Spinal cord (tissue), 9 donors: ENCODE measurements at regions not wholly inside any gene's neighbourhood (a gene's known extent, or its start where the extent isn't known, plus 50 kb on each side); places are given as distances from the start of the nearest gene placed in this dataset.

Experiments
- DNase-seq, 6 donors: peaks; one replicate each; pipeline versions ENCODE4 v3.0.0 to v3.0.0-alpha.2; 2013 to 2015; ENCODE audit warnings: low spot score in 6 of 6, low read depth in 4 of 6
- H3K27ac ChIP-seq: one replicate; pipeline ENCODE4 v1.5.1; 2013; ENCODE audit warnings: low read depth, low read length, control low read depth
- H3K27me3 ChIP-seq: one replicate; pipeline ENCODE4 v1.6.1; 2013; ENCODE audit warnings: low read length; ENCODE audit not compliant: control insufficient read depth, insufficient read depth
- H3K36me3 ChIP-seq: one replicate; pipeline ENCODE4 v1.6.1; 2013; ENCODE audit warnings: low read length; ENCODE audit not compliant: control insufficient read depth, insufficient read depth
- H3K4me1 ChIP-seq: one replicate; pipeline ENCODE4 v1.6.1; 2013; ENCODE audit warnings: low read length; ENCODE audit not compliant: control insufficient read depth, insufficient read depth
- H3K4me3 ChIP-seq: one replicate; pipeline ENCODE4 v1.5.1; 2013; ENCODE audit warnings: low read depth, low read length, control low read depth
- H3K9me3 ChIP-seq: one replicate; pipeline ENCODE4 v1.6.1; 2013; ENCODE audit warnings: low read length; ENCODE audit not compliant: control insufficient read depth, insufficient read depth
- WGBS: methylation state at CpG from one replicate; pipeline ENCODE4 v1.1.5; 2013; ENCODE audit warnings: missing lambda C conversion rate; ENCODE audit not compliant: insufficient coverage; 5-methylcytosine and 5-hydroxymethylcytosine counted together
- donor health status: healthy.

DNA sequence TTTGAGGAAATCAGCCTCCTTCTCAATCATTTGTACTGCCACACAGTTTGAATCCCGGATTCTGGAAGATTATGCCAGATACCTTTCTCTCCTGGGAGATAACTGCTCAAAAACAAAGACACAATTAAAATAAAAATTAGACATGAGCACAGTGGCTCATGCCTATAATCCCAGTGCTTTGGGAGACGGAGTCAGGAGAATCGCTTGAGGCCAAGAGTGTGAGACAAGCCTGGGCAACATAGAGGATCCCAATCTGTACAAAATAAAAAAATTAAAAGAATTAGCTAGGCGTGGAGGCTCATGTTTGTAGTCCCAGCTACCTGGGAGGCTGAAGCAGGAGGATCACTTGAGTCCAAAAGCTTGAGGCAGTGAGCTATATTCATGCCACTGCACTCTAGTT, 376.3 kb upstream of the ZFP42 start:
- no peak overlapping the region for H3K4me3 ChIP-seq
- no peaks in the 10 kb centered on the region for H3K4me1 ChIP-seq
- no peak overlapping the region for H3K27ac ChIP-seq
- WGBS = no CpG with 5 or more reads among the region's 4 CpGs
- no peak for DNase-seq
- peaks cover 2% of the 10 kb centered on the region for H3K9me3 ChIP-seq
- H3K36me3 ChIP-seq = no peaks in the 10 kb centered on the region
- no peaks in the 10 kb centered on the region for H3K27me3 ChIP-seq

- WGBS = 73% methylated on average over 2 of the region's 8 CpGs
- Histone ChIP-seq H3K27me3 (no peaks in the 10 kb centered on the region), H3K27ac (no peak overlapping the region), H3K9me3 (no peaks in the 10 kb centered on the region), H3K4me1 (no peaks in the 10 kb centered on the region), H3K4me3 (no peak overlapping the region), H3K36me3 (no peaks in the 10 kb centered on the region)
- no peak for DNase-seq
Measured at GRCh38 chr4:187632260-187632995, 363.1 kb upstream of the ZFP42 start.

- no peak overlapping the region for H3K27ac ChIP-seq
- H3K36me3 ChIP-seq = no peaks in the 10 kb centered on the region
- no peak overlapping the region for H3K4me3 ChIP-seq
- DNase-seq = no peak
- no peaks in the 10 kb centered on the region for H3K9me3 ChIP-seq
- no peaks in the 10 kb centered on the region for H3K27me3 ChIP-seq
- H3K4me1 ChIP-seq = no peaks in the 10 kb centered on the region
- 80% methylated on average over 1 of the region's 2 CpGs for WGBS
Measured at GRCh38 chr4:187633245-187633644, 362.3 kb upstream of the ZFP42 start.

- Histone ChIP-seq H3K36me3 (no peaks in the 10 kb centered on the region), H3K4me1 (no peaks in the 10 kb centered on the region), H3K9me3 (no peaks in the 10 kb centered on the region), H3K27ac (no peak overlapping the region), H3K27me3 (no peaks in the 10 kb centered on the region), H3K4me3 (no peak overlapping the region)
- DNase-seq = peak in 1 of 6 donors; percentile 25
Measured at GRCh38 chr4:187656959-187657358, 338.6 kb upstream of the ZFP42 start.

GRCh38 chr4:187663076-187663475, 332.5 kb upstream of the ZFP42 start:
- Histone ChIP-seq H3K36me3 (no peaks in the 10 kb centered on the region), H3K27ac (no peak overlapping the region), H3K27me3 (no peaks in the 10 kb centered on the region), H3K4me1 (no peaks in the 10 kb centered on the region), H3K9me3 (no peaks in the 10 kb centered on the region), H3K4me3 (no peak overlapping the region)
- no peak for DNase-seq
- 84% methylated on average over 3 of the region's 4 CpGs for WGBS

DNA sequence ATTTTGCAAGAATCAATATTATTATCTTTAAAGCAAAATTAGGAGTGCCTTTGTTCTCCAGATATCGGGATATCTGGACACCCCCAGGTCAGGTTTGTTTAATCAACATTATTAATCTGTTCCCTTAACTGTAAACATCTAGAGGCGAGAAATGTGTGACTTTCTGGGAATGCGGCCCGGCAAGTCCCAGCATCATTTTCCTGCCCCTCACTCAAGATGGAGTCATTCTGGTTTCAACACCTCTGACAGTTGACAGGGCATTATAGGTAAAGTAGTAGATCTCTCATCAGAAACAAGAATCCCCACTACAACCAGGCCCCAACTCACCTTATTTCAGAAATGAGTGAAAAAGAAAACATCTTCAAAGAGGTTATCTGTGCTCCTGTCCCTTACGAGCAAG, 331.6 kb upstream of the ZFP42 start:
- no peaks in the 10 kb centered on the region for H3K9me3 ChIP-seq
- H3K4me3 ChIP-seq = no peak overlapping the region
- H3K4me1 ChIP-seq = no peaks in the 10 kb centered on the region
- no peak overlapping the region for H3K27ac ChIP-seq
- H3K27me3 ChIP-seq = no peaks in the 10 kb centered on the region
- DNase-seq = no peak
- no peaks in the 10 kb centered on the region for H3K36me3 ChIP-seq
- 100% methylated on average over 1 of the region's 5 CpGs for WGBS

GRCh38 chr4:187665086-187665485, 330.5 kb upstream of the ZFP42 start:
- H3K27me3 ChIP-seq = no peaks in the 10 kb centered on the region
- H3K36me3 ChIP-seq = no peaks in the 10 kb centered on the region
- H3K4me3 ChIP-seq = no peak overlapping the region
- H3K27ac ChIP-seq = no peak overlapping the region
- peak in 1 of 6 donors; percentile 51 for DNase-seq
- H3K4me1 ChIP-seq = no peaks in the 10 kb centered on the region
- H3K9me3 ChIP-seq = no peaks in the 10 kb centered on the region
- WGBS = no CpG with 5 or more reads among the region's 1 CpG

DNA sequence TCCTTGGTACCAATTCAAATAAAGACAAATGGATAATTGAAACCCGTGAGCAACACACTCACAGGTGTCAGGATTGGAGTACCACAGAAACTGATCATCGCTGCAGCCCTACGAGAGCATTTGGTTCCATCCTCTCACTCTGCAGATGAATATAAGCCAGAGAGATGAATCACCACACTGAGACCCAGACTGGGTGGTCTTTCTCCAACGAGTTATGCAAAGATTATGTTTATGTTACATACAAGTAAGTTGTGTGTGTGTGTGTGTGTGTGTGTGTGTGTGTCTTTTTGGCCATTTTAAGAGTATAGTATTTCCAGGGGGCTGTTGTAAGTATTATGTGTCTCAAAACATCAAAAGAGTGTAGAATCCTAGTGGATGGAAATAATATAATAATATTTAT, 329.5 kb upstream of the ZFP42 start:
- Histone ChIP-seq H3K4me3 (no peak overlapping the region), H3K27ac (no peak overlapping the region), H3K27me3 (no peaks in the 10 kb centered on the region), H3K9me3 (no peaks in the 10 kb centered on the region), H3K4me1 (no peaks in the 10 kb centered on the region), H3K36me3 (no peaks in the 10 kb centered on the region)
- no peak for DNase-seq
- 89% methylated on average over 3 of the region's 4 CpGs for WGBS

DNA sequence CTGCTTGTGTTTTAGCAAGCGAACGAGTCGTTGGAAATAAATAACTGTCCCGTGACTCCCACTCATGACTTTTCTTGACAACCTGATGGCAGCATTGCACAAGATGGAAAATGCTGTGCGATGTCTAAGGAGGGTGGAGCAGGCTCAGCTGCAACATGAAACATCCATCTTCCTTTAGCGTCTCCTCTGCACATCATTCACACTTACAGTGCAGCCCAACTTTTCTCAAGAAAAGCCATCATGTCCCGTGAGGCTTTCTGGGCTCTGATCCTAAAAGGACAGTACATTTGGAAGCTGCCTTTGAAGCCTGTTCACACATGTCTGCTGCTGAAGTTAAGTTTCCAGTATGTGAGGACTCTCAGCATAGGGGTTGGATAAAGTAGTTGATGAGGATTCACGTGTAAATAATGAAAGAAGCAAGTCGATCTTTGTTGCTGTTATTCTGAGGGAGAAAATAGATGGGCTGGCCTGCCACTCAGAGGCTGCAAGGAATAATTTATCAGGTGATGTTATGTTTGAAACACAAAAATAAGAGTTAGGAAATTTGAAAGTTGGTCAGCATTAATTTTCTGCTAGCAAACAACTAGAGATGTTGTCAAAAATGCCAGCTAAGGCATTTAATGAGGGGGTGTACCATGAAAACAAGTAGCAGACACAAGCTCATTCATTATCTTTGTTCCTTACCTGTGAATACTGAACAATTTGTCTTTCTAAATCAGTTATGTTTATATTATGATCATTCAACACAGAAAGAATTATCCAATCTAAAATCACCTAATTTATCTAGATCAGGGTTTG, 328.7 kb upstream of the ZFP42 start:
- H3K9me3 ChIP-seq = no peaks in the 10 kb centered on the region
- no peaks in the 10 kb centered on the region for H3K36me3 ChIP-seq
- no peaks in the 10 kb centered on the region for H3K27me3 ChIP-seq
- no peaks in the 10 kb centered on the region for H3K4me1 ChIP-seq
- H3K27ac ChIP-seq = no peak overlapping the region
- DNase-seq = peak in 4 of 6 donors; percentile 7 to 68 (median 55)
- WGBS = 52% methylated on average over 5 of the region's 9 CpGs
- no peak overlapping the region for H3K4me3 ChIP-seq

DNA sequence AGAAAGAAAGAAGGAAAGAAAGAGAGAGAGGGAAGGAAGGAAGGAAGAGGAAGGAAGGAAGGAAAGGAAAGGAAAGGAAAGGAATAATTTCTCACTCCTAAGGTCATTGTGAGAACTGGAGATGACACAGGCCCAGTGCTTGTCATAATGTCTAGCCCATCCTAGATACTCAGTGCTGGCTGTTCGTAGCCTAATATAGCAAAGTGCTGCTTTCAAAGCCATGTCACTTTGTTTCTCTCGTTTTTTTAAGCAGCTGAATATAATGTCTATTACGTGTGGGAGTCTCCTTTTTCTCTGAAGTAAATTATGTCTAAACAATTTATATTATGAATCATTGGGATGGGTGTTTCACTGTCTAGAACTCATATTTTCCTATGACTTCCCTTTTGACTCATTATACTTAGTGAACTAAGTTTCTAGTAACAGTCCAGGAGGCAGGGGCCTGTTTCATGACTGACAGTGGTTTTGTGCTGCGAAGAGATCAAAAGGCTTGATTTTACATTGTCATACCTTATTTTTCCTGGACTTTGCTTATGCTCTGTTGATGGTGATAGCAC, 327.0 kb upstream of the ZFP42 start:
- Histone ChIP-seq H3K36me3 (no peaks in the 10 kb centered on the region), H3K27ac (no peak overlapping the region), H3K4me1 (no peaks in the 10 kb centered on the region), H3K4me3 (no peak overlapping the region), H3K9me3 (no peaks in the 10 kb centered on the region), H3K27me3 (no peaks in the 10 kb centered on the region)
- DNase-seq = no peak
- WGBS = 100% methylated on average over 1 of the region's 4 CpGs
